ENCODE measurements at regions not wholly inside any gene's neighbourhood (a gene's known extent, or its start where the extent isn't known, plus 50 kb on each side); places are given as distances from the start of the nearest gene placed in this dataset.
A peak's percentile ranks its signal among the peaks of the same experiment; 100 is the strongest.
"Not testable (repeated sequence)": the region's sequence is repeated elsewhere in the genome, so short reads cannot be mapped to it uniquely, and the experiment has no call there.

- TF ChIP-seq CTCF (IDR thresholded peaks at IDR 0.05; ENCODE audit: insufficient read depth, low read depth, low read length): no peak
- no peak overlapping the region for H3K4me3 ChIP-seq (ENCODE audit: low read depth, low read length)
- ChIA-PET CTCF (interaction anchor here (1.8 kb wide), 1 partner anchor 342 kb away, joined by 12 read pairs; no protein-coding TSS in a partner anchor), POLR2A (no interaction called here)
- H3K27me3 ChIP-seq (ENCODE audit: control insufficient read depth, insufficient read depth, low read length): no peaks in the 10 kb centered on the region
- DNase-seq (ENCODE audit: low read depth): no peak
- H3K36me3 ChIP-seq (ENCODE audit: control insufficient read depth, insufficient read depth, low read length): no peaks in the 10 kb centered on the region
These were observed 68.5 kb upstream of the MAP9 start for GRCh38 chr4:155445306-155445705.

GRCh38 chr4:155444721-155445120, 68.0 kb upstream of the MAP9 start:
- no peak overlapping the region for H3K4me3 ChIP-seq (ENCODE audit: low read depth, low read length)
- TF ChIP-seq CTCF (IDR thresholded peaks at IDR 0.05; ENCODE audit: insufficient read depth, low read depth, low read length): no peak
- H3K27me3 ChIP-seq (ENCODE audit: control insufficient read depth, insufficient read depth, low read length): no peaks in the 10 kb centered on the region
- DNase-seq (ENCODE audit: low read depth): no peak
- H3K36me3 ChIP-seq (ENCODE audit: control insufficient read depth, insufficient read depth, low read length): no peaks in the 10 kb centered on the region
- ChIA-PET POLR2A (no interaction called here), CTCF (interaction anchor here (2.8 kb wide), 1 partner anchor 342 kb away, joined by 17 read pairs; no protein-coding TSS in a partner anchor)

- POLR2A ChIA-PET: no interaction called here
- no peak for DNase-seq (ENCODE audit: low read depth)
- H3K36me3 ChIP-seq (ENCODE audit: control insufficient read depth, insufficient read depth, low read length): no peaks in the 10 kb centered on the region
- TF ChIP-seq CTCF (IDR thresholded peaks at IDR 0.05; ENCODE audit: insufficient read depth, low read depth, low read length): peak; percentile 96
- H3K27me3 ChIP-seq (ENCODE audit: control insufficient read depth, insufficient read depth, low read length): no peaks in the 10 kb centered on the region
- CTCF ChIA-PET: interaction anchor here (0.8 to 4.3 kb wide), 7 partner anchors 8 to 347 kb away, joined by 3 to 22 read pairs (median 3); no protein-coding TSS in a partner anchor
- no peak overlapping the region for H3K4me3 ChIP-seq (ENCODE audit: low read depth, low read length)
These were observed 65.7 kb upstream of the MAP9 start for GRCh38 chr4:155442267-155443105.

- no peak for TF ChIP-seq CTCF (IDR thresholded peaks at IDR 0.05; ENCODE audit: insufficient read depth, low read depth, low read length)
- ChIA-PET CTCF (interaction anchor here (0.7 to 4.3 kb wide), 8 partner anchors 14 to 1503 kb away, joined by 3 to 22 read pairs (median 3); partner anchors contain the start of gene CTSO), POLR2A (no interaction called here)
- H3K27me3 ChIP-seq (ENCODE audit: control insufficient read depth, insufficient read depth, low read length): no peaks in the 10 kb centered on the region
- H3K36me3 ChIP-seq (ENCODE audit: control insufficient read depth, insufficient read depth, low read length): no peaks in the 10 kb centered on the region
- no peak overlapping the region for H3K4me3 ChIP-seq (ENCODE audit: low read depth, low read length)
- DNase-seq (ENCODE audit: low read depth): no peak
These were observed 64.7 kb upstream of the MAP9 start for GRCh38 chr4:155441475-155441874.

- H3K4me3 ChIP-seq (ENCODE audit: low read depth, low read length); POLR2A ChIA-PET; H3K27me3 ChIP-seq (ENCODE audit: control insufficient read depth, insufficient read depth, low read length); DNase-seq (ENCODE audit: low read depth); H3K36me3 ChIP-seq (ENCODE audit: control insufficient read depth, insufficient read depth, low read length): not testable (repeated sequence)
- CTCF ChIA-PET: interaction anchor here (1.2 to 4.3 kb wide), 2 partner anchors 86 to 347 kb away, joined by 3 to 22 read pairs; no protein-coding TSS in a partner anchor
These were observed 63.0 kb upstream of the MAP9 start for GRCh38 chr4:155439760-155440159.
